Endothelial cell of umbilical vein (primary cell): ENCODE measurements at regions not wholly inside any gene's neighbourhood (a gene's known extent, or its start where the extent isn't known, plus 50 kb on each side); places are given as distances from the start of the nearest gene placed in this dataset.

Experiments used
- BruUV-seq: library from RNA; stranded (reverse); fragments of 400-500 nt; replicated peaks from 2 replicates; lab custom pipeline; 2021; lab: Mats Ljungman, UMichigan
- CTCF ChIA-PET: fragments of 300-600, 350-600 bp; sonication (Branson Sonifier 250); formaldehyde crosslinking; loops from one replicate; lab custom pipeline; 2021; ENCODE audit warnings: antibody characterized with exemption, inconsistent platforms; lab: Charles Lee
- POLR2A ChIA-PET: fragments of 300-600, 350-600 bp; sonication (Branson Sonifier 250); formaldehyde crosslinking; loops from one replicate; lab custom pipeline; 2021; ENCODE audit warnings: antibody characterized with exemption, inconsistent platforms; lab: Charles Lee
- DNase-seq: peaks from one replicate; pipeline ENCODE4 v3.0.0-alpha.2; 2011; ENCODE audit warnings: low read depth, low spot score
- FAIRE-seq: peaks from 2 replicates; lab custom pipeline; 2011; peaks lifted over from hg19 to GRCh38; lab: Jason Lieb, UNC
- H2AFZ ChIP-seq: 2 replicates; pipeline ENCODE4 v1.6.0; 2012; ENCODE audit warnings: low read depth, low read length, control low read depth, inconsistent platforms
- H3K27ac ChIP-seq: 2 replicates; pipeline ENCODE4 v1.5.1; 2011; ENCODE audit warnings: low read depth, mild to moderate bottlenecking, control low read depth, low read length, moderate library complexity; ENCODE audit not compliant: insufficient read depth
- H3K27me3 ChIP-seq, 2 experiments: 2 replicates each; pipeline versions ENCODE4 v1.6.0 to v1.6.1; 2011; ENCODE audit warnings: low read length in 2 of 2, mixed read lengths in 1 of 2; ENCODE audit not compliant: control insufficient read depth in 2 of 2, insufficient read depth in 2 of 2
- H3K36me3 ChIP-seq, 2 experiments: 2 replicates in 1 of 2; 3 replicates in 1 of 2; pipeline ENCODE4 v1.5.1; 2011; ENCODE audit warnings: low read length in 2 of 2, mild to moderate bottlenecking in 1 of 2, moderate library complexity in 1 of 2; ENCODE audit not compliant: control insufficient read depth in 2 of 2, insufficient read depth in 2 of 2; ENCODE audit errors: extremely low read depth in 1 of 2
- H3K4me1 ChIP-seq: 3 replicates; pipeline ENCODE4 v1.5.1; 2011; ENCODE audit warnings: mild to moderate bottlenecking, low read length; ENCODE audit not compliant: control insufficient read depth, insufficient read depth; ENCODE audit errors: extremely low read depth
- H3K4me2 ChIP-seq: 2 replicates; pipeline ENCODE4 v1.6.1; 2011; ENCODE audit warnings: low read length, control low read depth, mixed read lengths; ENCODE audit not compliant: insufficient read depth
- H3K4me3 ChIP-seq, 3 experiments: fragments of 200-600 bp in 1 of 3; sonication (generic), shearing (Covaris generic) in 1 of 3; replicated peaks in 1 of 3; 2 replicates each; pipeline ENCODE4 v1.5.1; 2011 to 2016; ENCODE audit warnings: control low read depth in 3 of 3, low read length in 3 of 3, mild to moderate bottlenecking in 2 of 3, inconsistent platforms in 1 of 3, low read depth in 1 of 3, moderate library complexity in 1 of 3; ENCODE audit not compliant: insufficient read depth in 1 of 3
- H3K79me2 ChIP-seq: 2 replicates; pipeline ENCODE4 v1.6.0; 2012; ENCODE audit warnings: low read length, inconsistent platforms; ENCODE audit not compliant: control insufficient read depth, insufficient read depth
- H3K9ac ChIP-seq: replicated peaks from 2 replicates; pipeline ENCODE3; 2011; ENCODE audit warnings: low read length, control low read depth; ENCODE audit not compliant: insufficient read depth; ENCODE audit errors: extremely low read depth
- H3K9me1 ChIP-seq: replicated peaks from 3 replicates; pipeline ENCODE4 v1.6.0; 2011; ENCODE audit warnings: mild to moderate bottlenecking, low read length; ENCODE audit not compliant: control insufficient read depth, insufficient read depth; ENCODE audit errors: extremely low read depth
- H3K9me3 ChIP-seq: replicated peaks from 2 replicates; pipeline ENCODE4 v1.5.1; 2012; ENCODE audit warnings: low read length, inconsistent platforms; ENCODE audit not compliant: control insufficient read depth, insufficient read depth
- H4K20me1 ChIP-seq: replicated peaks from 2 replicates; pipeline ENCODE3; 2011; ENCODE audit warnings: mild to moderate bottlenecking, low read length; ENCODE audit not compliant: control insufficient read depth, insufficient read depth; ENCODE audit errors: extremely low read depth
- EZH2 ChIP-seq: IDR thresholded peaks from 2 replicates; pipeline ENCODE4 v1.6.1; 2012; ENCODE audit warnings: borderline replicate concordance, low read depth, mild to moderate bottlenecking, moderate library complexity, low read length, inconsistent platforms; ENCODE audit not compliant: severe bottlenecking
- FOS ChIP-seq: IDR thresholded peaks from 2 replicates; pipeline ENCODE4 v1.6.1; 2011; ENCODE audit warnings: mild to moderate bottlenecking, low read length, moderate library complexity, borderline replicate concordance; ENCODE audit not compliant: insufficient read depth
- GATA2 ChIP-seq: IDR thresholded peaks from 2 replicates; pipeline ENCODE4 v1.7.0; 2011; ENCODE audit warnings: low read depth, mild to moderate bottlenecking, moderate library complexity, mixed read lengths, low read length; ENCODE audit not compliant: insufficient read length, insufficient read depth
- MYC ChIP-seq: IDR thresholded peaks from one replicate; pipeline ENCODE4 v1.6.1; 2011; ENCODE audit warnings: mild to moderate bottlenecking, low read depth, low read length
- POLR2AphosphoS5 ChIP-seq: IDR thresholded peaks from 2 replicates; pipeline ENCODE4 v1.6.1; 2012; ENCODE audit warnings: low read depth, mild to moderate bottlenecking, control low read depth, low read length, moderate library complexity; ENCODE audit not compliant: insufficient read depth
- dilution Hi-C: fragments of 300-500 bp; cut with MboI; formaldehyde crosslinking; loops from one replicate; pipeline ENCODE4 v1.15.0; 2019; ENCODE audit warnings: low sequenced_read_pairs; ENCODE audit not compliant: extremely low pct_ligation_motif_present
- intact Hi-C: fragments of 100-400 bp; cut with micrococcal nuclease; formaldehyde crosslinking; loops from one replicate; pipeline ENCODE4 v1.10.0; 2022
- TF ChIP-seq, protein P1 (sequence below), 2 donors: IDR thresholded peaks; 1 replicate in 1 of 2; 2 replicates in 1 of 2; pipeline ENCODE4 v1.5.1; 2011; ENCODE audit warnings: low read length in 2 of 2, mild to moderate bottlenecking in 2 of 2, moderate library complexity in 2 of 2, control low read depth in 1 of 2, inconsistent platforms in 1 of 2, low read depth in 1 of 2; ENCODE audit not compliant: insufficient read depth in 1 of 2; ENCODE audit errors: extremely low read depth in 1 of 2

DNA sequence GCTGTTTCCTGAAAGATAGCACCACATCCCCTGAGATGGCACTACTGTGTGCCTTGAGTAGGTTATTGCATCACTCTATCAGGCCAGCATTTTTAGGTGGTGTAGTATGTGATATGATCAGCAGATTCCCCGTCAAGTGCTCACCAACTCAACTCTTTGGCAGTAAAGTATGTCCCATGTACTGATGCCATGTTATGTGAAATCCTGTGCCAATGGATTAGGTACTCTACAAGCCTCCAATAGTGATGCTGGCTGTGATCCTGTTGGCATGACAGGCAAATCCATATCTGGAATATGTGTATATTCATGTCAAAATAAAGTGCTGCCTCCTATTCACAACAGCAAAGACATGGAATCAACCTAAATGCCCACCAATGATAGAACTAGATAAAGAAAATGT, 137.2 kb upstream of the CAMK1G start:
- no peak for TF ChIP-seq MYC
- dilution Hi-C loops (no loop called here), intact Hi-C loops (no loop called here)

DNA sequence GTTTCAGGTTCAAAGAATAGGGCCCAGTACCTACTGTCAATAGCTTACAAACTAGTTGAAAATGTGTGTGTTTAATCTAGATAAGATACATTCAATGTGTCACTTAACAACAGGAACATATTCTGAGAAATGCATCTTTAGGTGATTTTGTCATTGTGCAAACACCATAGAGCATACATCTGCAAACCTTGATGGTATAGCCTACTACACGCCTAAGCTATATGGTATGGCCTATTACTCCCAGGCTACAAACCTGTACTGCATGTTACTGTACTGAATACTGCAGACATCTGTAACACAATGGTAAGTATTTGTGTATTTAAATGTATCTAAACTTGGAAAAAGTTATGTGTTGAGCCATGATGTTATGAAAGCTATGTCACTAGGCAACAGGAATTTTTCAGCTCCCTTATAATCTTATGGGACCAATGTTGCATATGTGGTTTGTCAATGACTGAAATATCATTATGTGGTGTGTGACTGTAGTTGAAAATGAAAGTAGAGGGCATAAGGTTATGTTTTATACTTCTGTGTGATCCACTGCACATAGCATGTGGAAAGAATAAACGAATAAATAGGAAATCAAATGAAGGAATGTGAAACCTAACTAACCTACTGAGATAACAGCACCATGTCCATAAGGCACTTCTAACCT, 129.0 kb upstream of the CAMK1G start:
- Histone ChIP-seq H3K4me1 (no peaks in the 10 kb centered on the region), H3K9me1 (no peaks in the 10 kb centered on the region), H4K20me1 (no peaks in the 10 kb centered on the region), H3K4me2 (no peak overlapping the region), H3K9me3 (no peaks in the 10 kb centered on the region), H2AFZ (no peak overlapping the region), H3K27me3 (no peaks in the 10 kb centered on the region), H3K36me3 (no peaks in the 10 kb centered on the region), H3K4me3 (no peak overlapping the region), H3K27ac (no peak overlapping the region), H3K9ac (no peak overlapping the region), H3K79me2 (no peaks in the 10 kb centered on the region)
- no TSS peak for BruUV-seq
- CTCF ChIA-PET, result no interaction called here
- TF ChIP-seq POLR2AphosphoS5 (no peak), GATA2 (no peak), MYC (no peak), FOS (no peak), EZH2 (no peak)
- TF ChIP-seq, protein P1, sequence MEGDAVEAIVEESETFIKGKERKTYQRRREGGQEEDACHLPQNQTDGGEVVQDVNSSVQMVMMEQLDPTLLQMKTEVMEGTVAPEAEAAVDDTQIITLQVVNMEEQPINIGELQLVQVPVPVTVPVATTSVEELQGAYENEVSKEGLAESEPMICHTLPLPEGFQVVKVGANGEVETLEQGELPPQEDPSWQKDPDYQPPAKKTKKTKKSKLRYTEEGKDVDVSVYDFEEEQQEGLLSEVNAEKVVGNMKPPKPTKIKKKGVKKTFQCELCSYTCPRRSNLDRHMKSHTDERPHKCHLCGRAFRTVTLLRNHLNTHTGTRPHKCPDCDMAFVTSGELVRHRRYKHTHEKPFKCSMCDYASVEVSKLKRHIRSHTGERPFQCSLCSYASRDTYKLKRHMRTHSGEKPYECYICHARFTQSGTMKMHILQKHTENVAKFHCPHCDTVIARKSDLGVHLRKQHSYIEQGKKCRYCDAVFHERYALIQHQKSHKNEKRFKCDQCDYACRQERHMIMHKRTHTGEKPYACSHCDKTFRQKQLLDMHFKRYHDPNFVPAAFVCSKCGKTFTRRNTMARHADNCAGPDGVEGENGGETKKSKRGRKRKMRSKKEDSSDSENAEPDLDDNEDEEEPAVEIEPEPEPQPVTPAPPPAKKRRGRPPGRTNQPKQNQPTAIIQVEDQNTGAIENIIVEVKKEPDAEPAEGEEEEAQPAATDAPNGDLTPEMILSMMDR (IDR thresholded peaks at IDR 0.05; ENCODE audit: extremely low read depth in 1 of 2, insufficient read depth in 1 of 2, low read depth in 1 of 2, low read length in 2 of 2), result no peak
- dilution Hi-C loops (no loop called here), intact Hi-C loops (no loop called here)
- no peak for FAIRE-seq
- POLR2A ChIA-PET, result no interaction called here
- DNase-seq, result no peak

More for the DNA sequence above, 137.2 kb upstream of the CAMK1G start:
- Histone ChIP-seq H3K79me2 (no peaks in the 10 kb centered on the region), H3K9me3 (no peaks in the 10 kb centered on the region), H3K36me3 (no peaks in the 10 kb centered on the region), H3K4me3 (no peak overlapping the region), H3K27me3 (no peaks in the 10 kb centered on the region), H3K9me1 (no peaks in the 10 kb centered on the region), H3K9ac (no peak overlapping the region), H2AFZ (no peak overlapping the region), H3K27ac (no peak overlapping the region), H3K4me1 (no peaks in the 10 kb centered on the region), H3K4me2 (no peak overlapping the region), H4K20me1 (no peaks in the 10 kb centered on the region)
- POLR2A ChIA-PET, result no interaction called here
- DNase-seq (no peak), FAIRE-seq (no peak)
- CTCF ChIA-PET, result no interaction called here
- BruUV-seq, result no TSS peak
